ENCODE measurements at regions not wholly inside any gene's neighbourhood (a gene's known extent, or its start where the extent isn't known, plus 50 kb on each side); places are given as distances from the start of the nearest gene placed in this dataset.

DNA sequence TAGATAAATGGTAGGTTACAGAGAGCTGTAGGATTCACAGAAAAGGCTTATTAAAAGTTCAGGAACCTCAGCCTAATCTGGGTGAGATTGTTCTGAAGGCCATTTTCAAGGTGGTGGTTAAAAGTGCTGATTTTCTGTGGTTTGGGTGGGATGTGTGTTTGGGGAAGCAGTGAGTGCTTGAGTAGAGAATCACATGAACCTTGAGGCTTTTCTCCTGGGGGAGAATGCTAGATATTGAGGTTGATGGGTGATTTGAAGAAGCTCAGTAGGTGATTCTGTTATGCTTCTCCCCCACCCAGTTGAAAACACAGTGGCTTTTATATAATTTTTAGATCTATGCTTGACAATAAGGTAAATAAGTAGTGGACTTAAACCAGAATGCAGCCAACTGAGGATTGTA is 420.9 kb downstream of the PCNX1 start:
- no peak overlapping the region for H3K27ac Mint-ChIP-seq
- H3K36me3 Mint-ChIP-seq (ENCODE audit: low read depth): peaks cover 26% of the 10 kb centered on the region
- peaks cover 21% of the 10 kb centered on the region for H3K4me1 Mint-ChIP-seq
- peaks cover 2% of the 10 kb centered on the region for H3K9me3 Mint-ChIP-seq
- TF ChIP-seq, protein P1, sequence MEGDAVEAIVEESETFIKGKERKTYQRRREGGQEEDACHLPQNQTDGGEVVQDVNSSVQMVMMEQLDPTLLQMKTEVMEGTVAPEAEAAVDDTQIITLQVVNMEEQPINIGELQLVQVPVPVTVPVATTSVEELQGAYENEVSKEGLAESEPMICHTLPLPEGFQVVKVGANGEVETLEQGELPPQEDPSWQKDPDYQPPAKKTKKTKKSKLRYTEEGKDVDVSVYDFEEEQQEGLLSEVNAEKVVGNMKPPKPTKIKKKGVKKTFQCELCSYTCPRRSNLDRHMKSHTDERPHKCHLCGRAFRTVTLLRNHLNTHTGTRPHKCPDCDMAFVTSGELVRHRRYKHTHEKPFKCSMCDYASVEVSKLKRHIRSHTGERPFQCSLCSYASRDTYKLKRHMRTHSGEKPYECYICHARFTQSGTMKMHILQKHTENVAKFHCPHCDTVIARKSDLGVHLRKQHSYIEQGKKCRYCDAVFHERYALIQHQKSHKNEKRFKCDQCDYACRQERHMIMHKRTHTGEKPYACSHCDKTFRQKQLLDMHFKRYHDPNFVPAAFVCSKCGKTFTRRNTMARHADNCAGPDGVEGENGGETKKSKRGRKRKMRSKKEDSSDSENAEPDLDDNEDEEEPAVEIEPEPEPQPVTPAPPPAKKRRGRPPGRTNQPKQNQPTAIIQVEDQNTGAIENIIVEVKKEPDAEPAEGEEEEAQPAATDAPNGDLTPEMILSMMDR (IDR thresholded peaks at IDR 0.05; ENCODE audit: unreplicated experiment in 3 of 3): no peak
- peaks cover 4% of the 10 kb centered on the region for H3K27me3 Mint-ChIP-seq (ENCODE audit: low read depth)
- H3K4me3 Mint-ChIP-seq: no peak overlapping the region

DNA sequence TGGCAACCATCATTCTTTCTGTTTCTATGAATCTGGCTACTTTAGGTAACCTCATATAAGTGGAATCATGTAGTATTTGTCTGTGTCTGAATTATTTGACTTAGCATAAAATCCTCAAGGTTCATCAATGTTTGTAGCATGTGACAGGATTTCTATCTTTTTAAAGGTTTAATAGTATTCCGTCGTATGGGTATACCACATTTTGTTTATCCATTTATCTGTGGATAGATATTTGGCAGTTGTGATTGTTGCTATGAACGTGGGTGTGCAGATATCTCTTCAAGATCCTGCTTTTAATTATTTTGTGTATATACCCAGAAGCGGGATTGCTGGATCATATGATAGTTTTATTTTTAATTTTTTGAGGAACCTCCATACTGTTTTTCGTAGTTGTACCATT is 421.7 kb downstream of the PCNX1 start:
- Mint-ChIP-seq H3K36me3 (ENCODE audit: low read depth) (peaks cover 32% of the 10 kb centered on the region), H3K27me3 (ENCODE audit: low read depth) (peaks cover 4% of the 10 kb centered on the region), H3K4me1 (peaks cover 19% of the 10 kb centered on the region), H3K4me3 (no peak overlapping the region), H3K27ac (no peak overlapping the region), H3K9me3 (peaks cover 2% of the 10 kb centered on the region)
- TF ChIP-seq, protein P1 (IDR thresholded peaks at IDR 0.05; ENCODE audit: unreplicated experiment in 3 of 3): no peak

DNA sequence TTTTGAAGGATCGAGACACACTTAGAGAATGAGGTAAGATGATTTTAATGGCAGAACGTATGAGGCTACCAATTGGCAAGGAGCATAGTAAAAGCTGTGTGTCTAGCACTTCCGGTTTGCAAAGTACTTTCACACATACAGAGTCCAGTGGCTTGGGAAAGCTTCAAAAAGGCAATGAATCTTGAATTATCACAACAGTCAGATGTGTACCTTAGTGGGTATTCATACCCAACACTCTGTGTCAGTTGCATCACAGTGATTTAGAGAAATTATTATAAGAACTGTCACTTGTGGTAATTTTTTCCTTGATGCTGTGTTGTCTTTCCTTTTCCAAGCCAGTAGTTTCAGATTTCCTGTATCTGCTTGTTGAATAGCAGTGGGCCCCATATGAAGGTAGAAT is 424.1 kb downstream of the PCNX1 start:
- TF ChIP-seq, protein P1 (IDR thresholded peaks at IDR 0.05; ENCODE audit: unreplicated experiment in 3 of 3): no peak
- Mint-ChIP-seq H3K4me1 (peaks cover 10% of the 10 kb centered on the region), H3K4me3 (no peak overlapping the region), H3K27ac (no peak overlapping the region), H3K36me3 (ENCODE audit: low read depth) (peaks cover 33% of the 10 kb centered on the region), H3K9me3 (peaks cover 2% of the 10 kb centered on the region), H3K27me3 (ENCODE audit: low read depth) (peaks cover 4% of the 10 kb centered on the region)

DNA sequence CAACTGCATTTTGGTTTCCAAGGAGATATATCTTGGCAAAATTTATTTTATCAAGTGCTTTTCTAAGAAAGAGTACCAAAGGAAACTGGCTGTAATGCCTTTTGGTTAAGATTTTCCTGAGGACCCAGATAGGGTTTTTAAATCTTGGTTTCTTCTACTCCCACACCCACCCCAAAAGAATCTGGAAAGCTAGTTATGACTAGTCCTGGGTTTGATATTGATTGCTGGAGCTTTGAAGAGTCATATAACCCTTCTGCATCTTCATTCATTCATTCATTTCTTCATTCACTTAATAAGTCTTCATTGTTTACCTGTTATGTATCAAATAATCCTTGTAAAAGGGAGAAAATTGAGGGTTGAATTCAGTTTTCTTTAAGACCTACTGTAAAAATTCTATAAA is 425.2 kb downstream of the PCNX1 start:
- H3K27ac Mint-ChIP-seq: no peak overlapping the region
- peaks cover 4% of the 10 kb centered on the region for H3K27me3 Mint-ChIP-seq (ENCODE audit: low read depth)
- H3K4me1 Mint-ChIP-seq: peaks cover 10% of the 10 kb centered on the region
- peaks cover 40% of the 10 kb centered on the region for H3K36me3 Mint-ChIP-seq (ENCODE audit: low read depth)
- TF ChIP-seq, protein P1 (IDR thresholded peaks at IDR 0.05; ENCODE audit: unreplicated experiment in 3 of 3): no peak
- peaks cover 2% of the 10 kb centered on the region for H3K9me3 Mint-ChIP-seq
- no peak overlapping the region for H3K4me3 Mint-ChIP-seq

DNA sequence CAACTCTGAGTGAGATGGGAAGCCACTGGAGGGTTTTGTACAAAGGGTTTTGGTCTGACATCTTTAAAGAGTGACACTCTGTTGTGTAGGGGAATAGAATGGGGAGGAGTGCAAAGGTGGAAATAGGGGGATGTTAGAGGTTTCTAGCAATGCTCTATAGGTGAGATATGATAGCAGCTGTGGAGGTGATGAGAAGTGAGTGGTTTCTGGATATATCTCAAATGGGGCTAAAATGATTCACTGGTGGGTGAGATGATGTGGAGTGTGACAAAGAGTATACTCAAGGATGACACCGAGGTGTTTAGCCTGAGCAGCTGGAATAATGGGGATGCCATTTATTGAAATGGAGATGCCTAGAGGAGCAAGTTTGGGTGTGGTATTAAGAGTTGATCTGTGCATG is 426.4 kb downstream of the PCNX1 start:
- H3K27ac Mint-ChIP-seq: no peak overlapping the region

More for the DNA sequence above, 426.4 kb downstream of the PCNX1 start:
- H3K4me3 Mint-ChIP-seq: no peak overlapping the region
- TF ChIP-seq, protein P1 (IDR thresholded peaks at IDR 0.05; ENCODE audit: unreplicated experiment in 3 of 3): no peak
- peaks cover 34% of the 10 kb centered on the region for H3K36me3 Mint-ChIP-seq (ENCODE audit: low read depth)
- peaks cover 10% of the 10 kb centered on the region for H3K4me1 Mint-ChIP-seq
- H3K9me3 Mint-ChIP-seq: peaks cover 2% of the 10 kb centered on the region
- peaks cover 4% of the 10 kb centered on the region for H3K27me3 Mint-ChIP-seq (ENCODE audit: low read depth)
